Lung (tissue), 11 donors: ENCODE measurements at regions not wholly inside any gene's neighbourhood (a gene's known extent, or its start where the extent isn't known, plus 50 kb on each side); places are given as distances from the start of the nearest gene placed in this dataset.

ENCODE experiments used
- ATAC-seq: fragments of 200-7000 bp; cut with Tn5 transposase; one replicate; pipeline ENCODE4 v1.9.1; 2020; ENCODE audit warnings: moderate number of reproducible peaks; ENCODE audit not compliant: insufficient read depth, low FRiP score
- DNase-seq, 3 donors: peaks; one replicate each; pipeline ENCODE4 v3.0.0-alpha.2; 2013 to 2017
- H3K27ac ChIP-seq, 2 donors: one replicate each; pipeline ENCODE4 v1.5.1; 2013; ENCODE audit warnings: mild to moderate bottlenecking in 2 of 2, moderate library complexity in 2 of 2, control low read depth in 1 of 2, inconsistent platforms in 1 of 2, low read depth in 1 of 2, low read length in 1 of 2
- H3K27me3 ChIP-seq, 3 donors: one replicate each; pipeline ENCODE4 v1.5.1; 2013; ENCODE audit warnings: low read length in 2 of 3; ENCODE audit not compliant: control insufficient read depth in 3 of 3, insufficient read depth in 3 of 3
- H3K36me3 ChIP-seq, 4 donors: one replicate each; pipeline ENCODE4 v1.5.1; 2013; ENCODE audit warnings: low read length in 4 of 4, mild to moderate bottlenecking in 1 of 4, moderate library complexity in 1 of 4; ENCODE audit not compliant: control insufficient read depth in 4 of 4, insufficient read depth in 4 of 4
- H3K4me1 ChIP-seq, 5 donors: one replicate each; pipeline ENCODE4 v1.5.1; 2013; ENCODE audit warnings: low read length in 5 of 5, mild to moderate bottlenecking in 2 of 5, moderate library complexity in 1 of 5; ENCODE audit not compliant: control insufficient read depth in 5 of 5, insufficient read depth in 5 of 5
- H3K4me3 ChIP-seq: one replicate; pipeline ENCODE4 v1.5.1; 2013; ENCODE audit warnings: mild to moderate bottlenecking, control low read depth, moderate library complexity
- H3K9ac ChIP-seq, 2 donors: one replicate each; pipeline ENCODE4 v1.5.1; 2013; ENCODE audit warnings: low read length in 2 of 2, control low read depth in 1 of 2; ENCODE audit not compliant: insufficient read depth in 1 of 2
- H3K9me3 ChIP-seq, 4 donors: one replicate each; pipeline ENCODE4 v1.5.1; 2013; ENCODE audit warnings: low read length in 3 of 4, mild to moderate bottlenecking in 1 of 4, moderate library complexity in 1 of 4; ENCODE audit not compliant: control insufficient read depth in 4 of 4, insufficient read depth in 3 of 4
- CTCF ChIP-seq: IDR thresholded peaks from 2 replicates; pipeline ENCODE4 v1.5.1; 2012; ENCODE audit warnings: mild to moderate bottlenecking; ENCODE audit errors: control extremely low read depth, extremely low read depth
- WGBS, 2 donors: extraction: QIAGEN DNeasy Blood & Tissue Kit; methylation state at CpG; one replicate each; pipeline ENCODE4 v1.1.7; 2013; 5-methylcytosine and 5-hydroxymethylcytosine counted together
- donor health status: control.
- donor health status: control.
- donor health status: Bipolar disorder and iron deficiency.
- donor health status: healthy.
- donor health status: DM: yes; HTN: yes; CAD: no.

- no peak for TF ChIP-seq CTCF
- DNase-seq (peak in 2 of 3 donors; percentile 15 to 26), ATAC-seq (no peak)
- Histone ChIP-seq H3K9me3 (peaks cover 0 to 2% (median 0%) of the 10 kb centered on the region in 4 donors), H3K27me3 (no peaks in the 10 kb centered on the region), H3K27ac (peak overlapping the region in 1 of 2 donors; percentile 23), H3K4me3 (no peak overlapping the region), H3K9ac (no peak overlapping the region), H3K4me1 (peaks cover 0 to 36% (median 10%) of the 10 kb centered on the region in 5 donors), H3K36me3 (no peaks in the 10 kb centered on the region)
- 85 to 90% methylated on average over 4 of the region's 4 CpGs for WGBS, 2 donors
Measured at GRCh38 chr5:96245140-96246091, 187.6 kb downstream of the PCSK1 start.

- no peaks in the 10 kb centered on the region for H3K27me3 ChIP-seq
- TF ChIP-seq CTCF: no peak
Measured at GRCh38 chr5:96244696-96245095, 188.4 kb downstream of the PCSK1 start.

GRCh38 chr5:96243862-96244261 lies 189.2 kb downstream of the PCSK1 start:
- Histone ChIP-seq H3K9ac (no peak overlapping the region), H3K9me3 (peaks cover 0 to 2% (median 0%) of the 10 kb centered on the region in 4 donors), H3K4me1 (peaks cover 0 to 33% (median 8%) of the 10 kb centered on the region in 5 donors), H3K27me3 (no peaks in the 10 kb centered on the region), H3K4me3 (no peak overlapping the region), H3K27ac (no peak overlapping the region), H3K36me3 (no peaks in the 10 kb centered on the region)
- no peak for TF ChIP-seq CTCF
- ATAC-seq: no peak
- WGBS, 2 donors: 73 to 83% methylated on average over 1 of the region's 1 CpG
- DNase-seq: no peak

More at GRCh38 chr5:96244696-96245095, 188.4 kb downstream of the PCSK1 start:
- peaks cover 0 to 36% (median 10%) of the 10 kb centered on the region in 5 donors for H3K4me1 ChIP-seq
- no peak overlapping the region for H3K4me3 ChIP-seq
- no peak overlapping the region for H3K27ac ChIP-seq
- H3K36me3 ChIP-seq: no peaks in the 10 kb centered on the region
- ATAC-seq (no peak), DNase-seq (no peak)
- H3K9ac ChIP-seq: no peak overlapping the region
- H3K9me3 ChIP-seq: peaks cover 0 to 2% (median 0%) of the 10 kb centered on the region in 4 donors
- WGBS, 2 donors: 72 to 93% methylated on average over 2 of the region's 2 CpGs
